CD14-positive monocyte (primary cell): ENCODE measurements at regions not wholly inside any gene's neighbourhood (a gene's known extent, or its start where the extent isn't known, plus 50 kb on each side); places are given as distances from the start of the nearest gene placed in this dataset.
A peak's percentile ranks its signal among the peaks of the same experiment; 100 is the strongest.

ENCODE experiments used
- DNase-seq, 3 donors: peaks; one replicate each; pipeline ENCODE4 v3.0.0-alpha.2; 2011 to 2022
- H2AFZ ChIP-seq: 2 replicates; pipeline ENCODE4 v1.6.0; 2012; ENCODE audit warnings: mild to moderate bottlenecking, low read depth, low read length, inconsistent platforms; ENCODE audit not compliant: insufficient read depth, poor library complexity, severe bottlenecking
- H3K27ac ChIP-seq, 2 donors: 1 replicate in 1 of 2; 2 replicates in 1 of 2; pipeline ENCODE4 v1.5.1; 2012 to 2013; ENCODE audit warnings: low read length in 2 of 2, control low read depth in 1 of 2, inconsistent platforms in 1 of 2, low read depth in 1 of 2, mild to moderate bottlenecking in 1 of 2
- H3K27me3 ChIP-seq, 2 donors: one replicate each; pipeline versions ENCODE4 v1.6.0 to v1.6.1; 2011 to 2013; ENCODE audit warnings: low read length in 2 of 2; ENCODE audit not compliant: control insufficient read depth in 2 of 2, insufficient read depth in 2 of 2
- H3K36me3 ChIP-seq, 2 donors: replicated peaks in 1 of 2; 1 replicate in 1 of 2; 2 replicates in 1 of 2; pipeline versions ENCODE4 v1.5.1 to v1.6.1; 2012 to 2013; ENCODE audit warnings: low read length in 2 of 2, control low read depth in 1 of 2, inconsistent platforms in 1 of 2, mild to moderate bottlenecking in 1 of 2; ENCODE audit not compliant: insufficient read depth in 2 of 2, control insufficient read depth in 1 of 2
- H3K4me1 ChIP-seq, 2 donors: 1 replicate in 1 of 2; 2 replicates in 1 of 2; pipeline versions ENCODE4 v1.5.1 to v1.6.1; 2012 to 2013; ENCODE audit warnings: low read length in 2 of 2, control low read depth in 1 of 2, inconsistent platforms in 1 of 2, mild to moderate bottlenecking in 1 of 2, moderate library complexity in 1 of 2; ENCODE audit not compliant: insufficient read depth in 2 of 2, control insufficient read depth in 1 of 2
- H3K4me2 ChIP-seq: replicated peaks from 2 replicates; pipeline ENCODE3; 2012; ENCODE audit warnings: low read length, moderate library complexity, mild to moderate bottlenecking; ENCODE audit not compliant: poor library complexity, severe bottlenecking; ENCODE audit errors: extremely low read depth
- H3K4me3 ChIP-seq, 3 experiments: fragments of 200-600 bp in 1 of 3; sonication (generic) in 1 of 3; replicated peaks in 1 of 3; 1 replicate in 2 of 3; 2 replicates in 1 of 3; pipeline ENCODE4 v1.5.1; 2011 to 2013; ENCODE audit warnings: low read length in 3 of 3, mild to moderate bottlenecking in 3 of 3, control low read depth in 2 of 3, low read depth in 2 of 3, inconsistent platforms in 1 of 3, moderate library complexity in 1 of 3
- H3K79me2 ChIP-seq: 2 replicates; pipeline ENCODE4 v1.6.0; 2012; ENCODE audit warnings: mild to moderate bottlenecking, control low read depth, inconsistent platforms, low read length, moderate library complexity; ENCODE audit not compliant: insufficient read depth
- H3K9ac ChIP-seq: 2 replicates; pipeline ENCODE4 v1.6.0; 2017; ENCODE audit warnings: low read length, mild to moderate bottlenecking; ENCODE audit not compliant: insufficient read depth, poor library complexity, severe bottlenecking
- H3K9me3 ChIP-seq, 2 donors: replicated peaks in 1 of 2; 1 replicate in 1 of 2; 2 replicates in 1 of 2; pipeline versions ENCODE4 v1.5.1 to v1.6.1; 2012 to 2013; ENCODE audit warnings: low read length in 2 of 2, control low read depth in 1 of 2; ENCODE audit not compliant: control insufficient read depth in 1 of 2, insufficient read depth in 1 of 2
- H4K20me1 ChIP-seq: 2 replicates; pipeline ENCODE4 v1.6.0; 2012; ENCODE audit warnings: mild to moderate bottlenecking, low read length, control low read depth, moderate library complexity; ENCODE audit not compliant: insufficient read depth
- H3K27ac Mint-ChIP-seq, 7 donors: one replicate each; pipeline ENCODE4 v1.8.0; 2020; ENCODE audit warnings: mild to moderate bottlenecking in 7 of 7, mixed read lengths in 7 of 7, moderate library complexity in 6 of 7, inconsistent platforms in 2 of 7
- H3K27me3 Mint-ChIP-seq, 3 donors: one replicate each; pipeline ENCODE4 v1.8.0; 2021 to 2022; ENCODE audit warnings: low read depth in 3 of 3, mild to moderate bottlenecking in 3 of 3, mixed read lengths in 3 of 3, moderate library complexity in 3 of 3, inconsistent platforms in 1 of 3
- H3K36me3 Mint-ChIP-seq, 2 donors: one replicate each; pipeline ENCODE4 v1.8.0; 2020; ENCODE audit warnings: mixed read lengths in 2 of 2, inconsistent platforms in 1 of 2, mild to moderate bottlenecking in 1 of 2
- H3K4me1 Mint-ChIP-seq: one replicate; pipeline ENCODE4 v1.8.0; 2020; ENCODE audit warnings: mild to moderate bottlenecking, mixed read lengths
- H3K4me3 Mint-ChIP-seq, 2 donors: one replicate each; pipeline ENCODE4 v1.8.0; 2020; ENCODE audit warnings: mild to moderate bottlenecking in 2 of 2, mixed read lengths in 2 of 2, moderate library complexity in 1 of 2
- H3K9me3 Mint-ChIP-seq, 7 donors: one replicate each; pipeline ENCODE4 v1.8.0; 2020 to 2022; ENCODE audit warnings: mixed read lengths in 7 of 7, mild to moderate bottlenecking in 6 of 7, moderate library complexity in 6 of 7, inconsistent platforms in 2 of 7
- WGBS: methylation state at CpG from one replicate; pipeline ENCODE4 v1.1.5; 2013; ENCODE audit warnings: missing lambda C conversion rate; ENCODE audit not compliant: insufficient coverage; 5-methylcytosine and 5-hydroxymethylcytosine counted together
- intact Hi-C, 2 donors: fragments of 100-400 bp; cut with micrococcal nuclease; formaldehyde crosslinking; loops; one replicate each; pipeline versions ENCODE4 v1.15.0 to v1.15.1; 2023
- TF ChIP-seq, protein P1 (sequence below): fragments of 200-600 bp; IDR thresholded peaks from one replicate; pipeline ENCODE4 v1.8.0; 2022; ENCODE audit warnings: antibody characterized with exemption, mild to moderate bottlenecking

DNA sequence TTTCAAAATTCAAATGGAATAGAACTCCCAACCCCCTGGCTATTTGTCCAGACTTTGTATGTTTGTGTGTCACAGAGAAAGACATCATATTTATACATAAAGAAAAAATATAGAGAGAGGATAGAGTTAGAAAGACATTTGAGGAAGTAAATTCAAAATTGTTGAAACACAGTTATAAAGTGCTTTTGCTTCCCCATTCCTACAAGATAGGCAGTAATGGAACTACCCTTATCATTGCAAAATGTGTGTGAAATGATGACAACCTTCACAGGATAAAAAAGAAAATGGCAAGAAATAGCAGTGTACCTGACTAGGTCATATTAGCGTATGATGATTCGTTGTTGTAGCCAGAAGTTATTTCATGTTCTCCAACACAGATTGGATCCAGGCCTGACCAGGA is 63.1 kb downstream of the FZD1 start:
- peak overlapping the region; percentile 57 for H3K4me2 ChIP-seq
- peak overlapping the region in 1 of 3 experiments; percentile 50 for H3K4me3 ChIP-seq
- no CpG with 5 or more reads among the region's 2 CpGs for WGBS
- intact Hi-C loops: loop anchor here in 1 of 2 donors (10.0 kb wide), 1 partner anchor 63 kb away; the partner anchor contains the start of gene FZD1
- H3K4me1 ChIP-seq: peaks cover 28 to 48% of the 10 kb centered on the region in 2 donors
- H3K36me3 ChIP-seq: no peaks in the 10 kb centered on the region
- no peaks in the 10 kb centered on the region for H3K79me2 ChIP-seq
- no peaks in the 10 kb centered on the region for H3K9me3 ChIP-seq
- no peak overlapping the region for H3K4me3 Mint-ChIP-seq
- no peak overlapping the region for H2AFZ ChIP-seq
- H4K20me1 ChIP-seq: no peaks in the 10 kb centered on the region
- peaks cover 0 to 2% (median 0%) of the 10 kb centered on the region in 7 donors for H3K9me3 Mint-ChIP-seq
- H3K4me1 Mint-ChIP-seq: peaks cover 50% of the 10 kb centered on the region
- H3K27ac ChIP-seq: peak overlapping the region; percentile 36 to 75
- H3K27ac Mint-ChIP-seq: peak overlapping the region in 6 of 7 donors; percentile 79 to 93 (median 92)
- H3K27me3 ChIP-seq: no peaks in the 10 kb centered on the region
- DNase-seq: peak; percentile 53 to 66 (median 53)
- peaks cover 0 to 1% (median 0%) of the 10 kb centered on the region in 3 donors for H3K27me3 Mint-ChIP-seq
- H3K9ac ChIP-seq: no peak overlapping the region
- H3K36me3 Mint-ChIP-seq: peaks cover 0 to 4% of the 10 kb centered on the region in 2 donors
- TF ChIP-seq, protein P1, sequence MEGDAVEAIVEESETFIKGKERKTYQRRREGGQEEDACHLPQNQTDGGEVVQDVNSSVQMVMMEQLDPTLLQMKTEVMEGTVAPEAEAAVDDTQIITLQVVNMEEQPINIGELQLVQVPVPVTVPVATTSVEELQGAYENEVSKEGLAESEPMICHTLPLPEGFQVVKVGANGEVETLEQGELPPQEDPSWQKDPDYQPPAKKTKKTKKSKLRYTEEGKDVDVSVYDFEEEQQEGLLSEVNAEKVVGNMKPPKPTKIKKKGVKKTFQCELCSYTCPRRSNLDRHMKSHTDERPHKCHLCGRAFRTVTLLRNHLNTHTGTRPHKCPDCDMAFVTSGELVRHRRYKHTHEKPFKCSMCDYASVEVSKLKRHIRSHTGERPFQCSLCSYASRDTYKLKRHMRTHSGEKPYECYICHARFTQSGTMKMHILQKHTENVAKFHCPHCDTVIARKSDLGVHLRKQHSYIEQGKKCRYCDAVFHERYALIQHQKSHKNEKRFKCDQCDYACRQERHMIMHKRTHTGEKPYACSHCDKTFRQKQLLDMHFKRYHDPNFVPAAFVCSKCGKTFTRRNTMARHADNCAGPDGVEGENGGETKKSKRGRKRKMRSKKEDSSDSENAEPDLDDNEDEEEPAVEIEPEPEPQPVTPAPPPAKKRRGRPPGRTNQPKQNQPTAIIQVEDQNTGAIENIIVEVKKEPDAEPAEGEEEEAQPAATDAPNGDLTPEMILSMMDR: no peak

DNA sequence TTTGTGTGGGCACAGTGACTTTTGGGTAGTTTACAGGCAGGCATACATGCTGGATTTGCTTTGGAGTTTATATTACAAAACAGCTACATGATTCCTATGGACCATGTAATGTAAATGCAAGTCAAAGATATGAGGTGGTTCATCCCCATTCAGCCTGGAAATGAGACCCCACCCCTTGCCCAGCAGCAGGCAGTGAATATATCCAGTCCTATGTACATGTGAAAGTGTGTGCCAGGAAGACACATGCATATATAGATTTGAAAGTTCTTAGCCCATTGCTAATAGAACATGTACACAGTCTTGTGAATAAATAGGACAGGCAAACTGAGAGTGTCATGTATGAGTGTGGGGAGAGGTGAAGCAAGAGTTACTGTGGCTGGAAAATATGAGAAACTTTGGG is 65.3 kb downstream of the FZD1 start:
- no peak for DNase-seq
- intact Hi-C loops: loop anchor here in 1 of 2 donors (10.0 kb wide), 1 partner anchor 65 kb away; the partner anchor contains the start of gene FZD1

More for the DNA sequence above, 65.3 kb downstream of the FZD1 start:
- H3K27ac ChIP-seq: no peak overlapping the region
- peaks cover 28 to 48% of the 10 kb centered on the region in 2 donors for H3K4me1 ChIP-seq
- H3K79me2 ChIP-seq: no peaks in the 10 kb centered on the region
- H3K27ac Mint-ChIP-seq: peak overlapping the region in 1 of 7 donors; percentile 4
- H3K9me3 Mint-ChIP-seq: peaks cover 0 to 5% (median 2%) of the 10 kb centered on the region in 7 donors
- H3K36me3 ChIP-seq: no peaks in the 10 kb centered on the region
- no peak overlapping the region for H3K4me3 Mint-ChIP-seq
- H3K9ac ChIP-seq: no peak overlapping the region
- H2AFZ ChIP-seq: no peak overlapping the region
- H3K4me3 ChIP-seq: no peak overlapping the region
- no peaks in the 10 kb centered on the region for H3K27me3 ChIP-seq
- no peaks in the 10 kb centered on the region for H4K20me1 ChIP-seq
- H3K9me3 ChIP-seq: no peaks in the 10 kb centered on the region
- H3K4me2 ChIP-seq: no peak overlapping the region
- TF ChIP-seq, protein P1: no peak
- H3K36me3 Mint-ChIP-seq: peaks cover 0 to 4% of the 10 kb centered on the region in 2 donors
- H3K27me3 Mint-ChIP-seq: peaks cover 0 to 1% (median 1%) of the 10 kb centered on the region in 3 donors
- peaks cover 50% of the 10 kb centered on the region for H3K4me1 Mint-ChIP-seq
